GM12874 (cell line): ENCODE measurements at regions not wholly inside any gene's neighbourhood (a gene's known extent, or its start where the extent isn't known, plus 50 kb on each side); places are given as distances from the start of the nearest gene placed in this dataset.

Experiments used
- TF ChIP-seq, protein P1 (sequence below): IDR thresholded peaks from 2 replicates; pipeline ENCODE4 v1.5.1; 2011; ENCODE audit warnings: low read depth, mild to moderate bottlenecking, control low read depth, low read length, moderate library complexity; ENCODE audit not compliant: insufficient read depth

- TF ChIP-seq, protein P1, sequence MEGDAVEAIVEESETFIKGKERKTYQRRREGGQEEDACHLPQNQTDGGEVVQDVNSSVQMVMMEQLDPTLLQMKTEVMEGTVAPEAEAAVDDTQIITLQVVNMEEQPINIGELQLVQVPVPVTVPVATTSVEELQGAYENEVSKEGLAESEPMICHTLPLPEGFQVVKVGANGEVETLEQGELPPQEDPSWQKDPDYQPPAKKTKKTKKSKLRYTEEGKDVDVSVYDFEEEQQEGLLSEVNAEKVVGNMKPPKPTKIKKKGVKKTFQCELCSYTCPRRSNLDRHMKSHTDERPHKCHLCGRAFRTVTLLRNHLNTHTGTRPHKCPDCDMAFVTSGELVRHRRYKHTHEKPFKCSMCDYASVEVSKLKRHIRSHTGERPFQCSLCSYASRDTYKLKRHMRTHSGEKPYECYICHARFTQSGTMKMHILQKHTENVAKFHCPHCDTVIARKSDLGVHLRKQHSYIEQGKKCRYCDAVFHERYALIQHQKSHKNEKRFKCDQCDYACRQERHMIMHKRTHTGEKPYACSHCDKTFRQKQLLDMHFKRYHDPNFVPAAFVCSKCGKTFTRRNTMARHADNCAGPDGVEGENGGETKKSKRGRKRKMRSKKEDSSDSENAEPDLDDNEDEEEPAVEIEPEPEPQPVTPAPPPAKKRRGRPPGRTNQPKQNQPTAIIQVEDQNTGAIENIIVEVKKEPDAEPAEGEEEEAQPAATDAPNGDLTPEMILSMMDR, result no peak
Observed at GRCh38 chr2:192887337-192887736, 692.6 kb upstream of the TMEFF2 start.

DNA sequence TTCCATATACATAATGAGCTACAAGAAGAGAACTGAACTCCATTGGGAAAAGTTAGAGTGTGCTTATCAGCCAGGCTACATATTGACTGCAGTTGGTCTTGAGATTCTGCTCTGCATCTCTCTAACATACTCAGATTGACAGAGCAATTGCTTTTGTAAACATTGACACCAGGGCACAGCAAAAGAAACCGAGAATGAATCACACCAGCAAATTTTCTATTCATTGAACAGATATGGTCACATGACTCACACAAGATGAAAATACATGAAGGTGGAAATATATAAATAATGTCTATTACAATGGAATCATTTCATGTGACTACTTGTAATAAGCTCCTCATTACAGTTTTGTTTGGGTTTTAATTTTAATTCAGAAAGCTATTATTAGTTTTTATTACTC, 691.9 kb upstream of the TMEFF2 start:
- TF ChIP-seq, protein P1, result no peak

GRCh38 chr2:192885569-192886160, 690.9 kb upstream of the TMEFF2 start:
- TF ChIP-seq, protein P1, result no peak

DNA sequence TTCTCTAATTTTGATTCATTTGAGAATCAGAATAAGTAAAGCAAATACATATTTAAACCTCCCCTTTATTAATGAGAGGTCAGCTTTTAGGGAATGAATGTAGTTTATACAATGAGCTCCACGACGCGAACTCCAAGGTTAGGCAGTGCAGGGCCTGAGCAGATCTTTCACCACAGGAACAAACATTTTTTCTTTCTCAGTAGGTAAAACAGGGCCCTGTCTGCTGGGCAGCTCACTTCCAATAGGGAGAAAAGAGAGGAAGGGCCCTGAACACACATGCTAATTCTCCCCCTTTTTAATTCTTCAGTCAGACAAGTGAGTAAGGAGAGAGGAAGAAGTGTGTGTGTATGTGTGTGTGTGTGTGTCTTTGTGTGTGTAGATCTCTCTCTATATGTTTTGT, 682.4 kb upstream of the TMEFF2 start:
- TF ChIP-seq, protein P1, result no peak

GRCh38 chr2:192876698-192877097, 682.0 kb upstream of the TMEFF2 start:
- TF ChIP-seq, protein P1, result no peak

DNA sequence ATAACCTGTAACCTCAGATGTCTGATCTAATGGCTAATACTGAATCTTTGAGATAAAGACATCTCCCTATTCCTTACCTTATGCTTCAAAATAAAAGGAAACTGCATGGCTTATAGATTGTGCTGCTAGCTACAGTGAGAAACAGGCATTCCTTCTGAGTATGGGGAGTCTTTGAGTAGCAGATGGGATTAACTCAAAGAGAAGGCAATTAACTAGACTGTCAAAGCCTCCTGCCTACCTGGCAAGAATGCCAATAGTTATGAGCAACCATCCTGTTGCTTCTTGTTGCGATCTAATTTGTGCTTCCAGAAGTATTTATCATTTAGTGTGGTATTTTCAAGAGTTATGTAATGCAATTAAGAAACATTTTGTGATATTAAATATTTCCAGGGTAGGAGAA, 660.0 kb upstream of the TMEFF2 start:
- TF ChIP-seq, protein P1, result no peak

GRCh38 chr2:192854031-192854430, 659.3 kb upstream of the TMEFF2 start:
- TF ChIP-seq, protein P1, result no peak
